H1 (cell line): ENCODE measurements at regions not wholly inside any gene's neighbourhood (a gene's known extent, or its start where the extent isn't known, plus 50 kb on each side); places are given as distances from the start of the nearest gene placed in this dataset.

Source experiments
- TAF1 ChIP-seq: IDR thresholded peaks from 2 replicates; pipeline ENCODE4 v1.6.1; 2011; ENCODE audit warnings: mild to moderate bottlenecking, low read depth, low read length
- TF ChIP-seq, protein P1 (sequence below): IDR thresholded peaks from 2 replicates; pipeline ENCODE4 v1.6.1; 2012; ENCODE audit warnings: low read length, inconsistent platforms

- TF ChIP-seq, protein P1, sequence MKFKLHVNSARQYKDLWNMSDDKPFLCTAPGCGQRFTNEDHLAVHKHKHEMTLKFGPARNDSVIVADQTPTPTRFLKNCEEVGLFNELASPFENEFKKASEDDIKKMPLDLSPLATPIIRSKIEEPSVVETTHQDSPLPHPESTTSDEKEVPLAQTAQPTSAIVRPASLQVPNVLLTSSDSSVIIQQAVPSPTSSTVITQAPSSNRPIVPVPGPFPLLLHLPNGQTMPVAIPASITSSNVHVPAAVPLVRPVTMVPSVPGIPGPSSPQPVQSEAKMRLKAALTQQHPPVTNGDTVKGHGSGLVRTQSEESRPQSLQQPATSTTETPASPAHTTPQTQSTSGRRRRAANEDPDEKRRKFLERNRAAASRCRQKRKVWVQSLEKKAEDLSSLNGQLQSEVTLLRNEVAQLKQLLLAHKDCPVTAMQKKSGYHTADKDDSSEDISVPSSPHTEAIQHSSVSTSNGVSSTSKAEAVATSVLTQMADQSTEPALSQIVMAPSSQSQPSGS: no peak
- no peak for TF ChIP-seq TAF1
These were observed 426.7 kb upstream of the MAF start (continued) for GRCh38 chr16:80027007-80027965.
